Inflammatory macrophage treated with lipopolysaccharide for 1 hour (primary cell): ENCODE measurements at regions not wholly inside any gene's neighbourhood (a gene's known extent, or its start where the extent isn't known, plus 50 kb on each side); places are given as distances from the start of the nearest gene placed in this dataset.
A peak's percentile ranks its signal among the peaks of the same experiment; 100 is the strongest.
"Not testable (repeated sequence)": the region's sequence is repeated elsewhere in the genome, so short reads cannot be mapped to it uniquely, and the experiment has no call there.

Source experiments
- DNase-seq, 2 donors: peaks; one replicate each; pipeline ENCODE4 v3.0.0-alpha.2; 2020 to 2022

DNA sequence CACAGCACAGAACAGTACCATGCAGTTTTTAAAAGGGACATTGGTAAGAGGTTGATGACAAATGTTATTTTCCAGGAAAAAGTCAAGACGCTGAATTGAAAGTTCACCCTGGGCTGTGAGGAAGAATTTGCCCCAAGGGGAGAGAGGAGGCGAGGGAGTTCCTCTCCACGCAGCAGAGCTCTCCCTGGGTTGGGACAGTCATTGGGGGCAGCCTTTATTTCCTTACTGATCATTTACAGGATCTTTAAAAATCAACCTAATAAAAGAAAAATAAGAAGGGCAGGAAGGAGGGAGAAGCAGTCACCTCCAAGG lies 49.9 kb upstream of the WNT7B start:
- no peak for DNase-seq

DNA sequence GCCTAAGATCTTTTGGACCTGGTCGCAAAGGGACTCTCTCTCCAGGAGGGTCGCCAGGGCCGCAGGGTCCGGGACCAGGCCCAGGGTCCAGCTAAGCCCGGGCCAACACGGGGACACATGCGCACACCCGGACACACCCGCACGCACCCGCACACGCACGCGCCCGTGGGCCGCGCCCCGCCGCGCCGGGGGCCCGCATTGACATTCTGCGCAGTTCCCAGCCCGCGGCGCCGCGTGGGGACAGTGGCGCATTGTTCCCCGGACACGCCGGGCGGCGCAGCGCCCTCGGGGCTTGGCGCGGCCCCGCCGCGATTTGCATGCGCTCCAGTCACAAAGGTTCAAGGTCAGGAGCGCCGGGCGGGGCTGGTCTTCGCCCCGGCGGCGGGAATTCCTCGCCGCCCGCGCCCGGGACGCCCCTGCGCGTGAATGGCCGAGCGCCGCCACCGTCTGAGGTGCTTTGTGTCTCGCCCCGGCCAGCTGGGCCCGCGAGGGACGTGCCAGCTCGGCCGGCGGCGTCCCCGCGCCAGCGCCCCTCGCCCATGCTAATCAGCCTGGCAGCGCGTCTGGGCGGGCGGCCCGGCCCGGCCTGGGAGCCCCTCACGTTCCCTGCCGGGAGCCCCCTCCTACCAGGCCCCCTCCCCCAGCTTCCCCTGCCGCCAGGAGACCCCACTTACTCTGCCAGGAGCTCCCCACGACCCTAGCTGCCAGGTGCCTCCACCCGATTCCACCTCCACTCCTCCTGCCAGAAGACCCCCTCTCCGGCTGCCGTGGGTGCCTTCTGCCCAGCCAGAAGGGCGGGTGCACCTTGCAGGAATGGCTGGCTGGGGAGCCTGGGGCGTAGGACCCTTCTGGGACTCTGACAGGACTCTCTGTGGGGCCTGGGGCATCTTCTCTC lies 50.5 kb upstream of the WNT7B start:
- peak; percentile 62 to 63 for DNase-seq

DNA sequence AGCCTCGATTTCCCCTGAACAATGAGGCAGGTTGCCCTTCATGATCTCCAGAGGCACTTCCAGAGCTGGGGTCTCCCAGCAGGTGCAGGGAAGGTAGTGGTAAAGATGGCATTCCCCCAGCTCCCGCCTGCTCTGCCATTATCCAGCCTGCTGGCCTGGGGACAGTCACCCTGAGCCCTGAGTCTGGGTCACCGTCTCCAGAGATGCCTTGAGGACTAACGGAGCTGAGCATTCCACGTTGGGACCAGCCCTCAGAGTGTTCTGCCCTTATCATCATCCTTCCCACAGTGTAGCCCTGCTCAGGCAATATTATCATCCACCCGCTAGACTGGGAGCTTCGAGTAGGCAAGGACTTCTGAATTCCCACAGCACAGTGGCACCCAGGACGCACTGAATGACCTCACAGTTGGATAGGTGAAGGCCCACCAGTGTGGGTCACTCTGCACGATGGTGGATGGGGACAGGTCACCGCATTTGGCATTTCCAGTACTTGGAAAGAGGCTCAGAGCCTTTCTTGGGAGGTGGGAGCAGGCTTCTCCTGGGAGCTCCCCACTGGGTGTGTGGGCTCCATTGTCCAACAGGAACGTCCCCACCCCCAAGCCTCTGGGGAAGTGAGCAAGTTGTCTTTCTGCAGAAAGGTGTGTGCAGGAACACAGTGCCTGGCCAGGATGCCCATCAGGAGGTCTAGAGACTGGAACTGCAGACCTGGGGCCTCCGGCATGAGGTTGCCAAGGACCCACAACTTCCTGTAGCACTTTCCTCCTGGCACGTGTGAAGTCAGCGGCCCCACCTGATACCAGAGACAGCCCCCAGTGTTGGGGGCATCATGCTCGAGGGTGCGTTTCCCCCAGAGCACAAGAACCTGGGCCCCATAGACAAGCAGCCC lies 51.4 kb upstream of the WNT7B start:
- no peak for DNase-seq

DNA sequence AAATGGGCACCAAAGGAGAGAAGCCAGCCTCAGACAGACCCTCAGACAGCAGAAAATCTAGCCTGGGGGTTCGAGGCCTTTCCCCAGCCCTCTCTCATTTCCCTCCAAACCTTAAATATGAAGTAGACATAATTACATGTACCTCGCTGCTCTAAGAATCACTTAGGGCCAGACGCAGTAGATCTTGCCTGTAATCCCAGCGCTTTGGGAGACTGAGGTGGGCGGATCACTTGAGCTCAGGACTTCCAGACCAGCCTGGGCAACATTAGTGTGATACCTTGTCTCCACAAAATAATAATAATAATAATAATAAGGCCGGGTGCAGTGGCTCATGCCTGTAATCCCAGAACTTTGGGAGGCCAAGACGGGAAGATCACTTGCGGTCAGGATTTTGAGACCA lies 52.1 kb upstream of the WNT7B start:
- no peak for DNase-seq

DNA sequence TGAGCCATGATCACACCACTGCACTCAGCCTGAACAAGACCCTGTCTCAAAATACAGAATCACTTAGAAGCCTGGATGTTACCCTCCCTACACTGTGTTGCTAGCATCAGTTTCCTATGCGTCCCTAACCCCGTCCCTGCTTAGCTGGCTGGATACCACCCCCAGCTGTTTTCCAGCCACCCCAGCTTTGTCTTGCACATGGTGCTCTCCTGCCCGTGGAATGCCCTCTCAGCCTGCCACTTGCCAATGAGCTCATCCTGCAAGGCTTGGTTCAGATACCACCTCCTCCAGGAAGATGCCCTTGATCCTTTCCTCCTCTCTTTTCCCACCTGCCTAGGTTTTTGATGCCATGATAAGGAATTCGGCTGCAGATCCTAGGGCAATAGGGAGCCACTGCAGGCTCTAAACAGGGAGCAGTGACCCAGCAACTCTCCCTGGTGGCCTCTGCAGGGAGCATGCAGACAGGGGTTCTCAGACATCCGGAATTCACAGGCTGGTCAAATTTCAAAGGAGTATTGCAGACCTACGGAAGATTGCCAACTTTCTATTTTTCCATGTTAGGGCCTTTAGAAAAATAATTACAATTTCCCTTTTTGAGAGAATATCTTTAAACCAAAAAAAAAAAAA lies 52.7 kb upstream of the WNT7B start:
- DNase-seq: no peak

DNA sequence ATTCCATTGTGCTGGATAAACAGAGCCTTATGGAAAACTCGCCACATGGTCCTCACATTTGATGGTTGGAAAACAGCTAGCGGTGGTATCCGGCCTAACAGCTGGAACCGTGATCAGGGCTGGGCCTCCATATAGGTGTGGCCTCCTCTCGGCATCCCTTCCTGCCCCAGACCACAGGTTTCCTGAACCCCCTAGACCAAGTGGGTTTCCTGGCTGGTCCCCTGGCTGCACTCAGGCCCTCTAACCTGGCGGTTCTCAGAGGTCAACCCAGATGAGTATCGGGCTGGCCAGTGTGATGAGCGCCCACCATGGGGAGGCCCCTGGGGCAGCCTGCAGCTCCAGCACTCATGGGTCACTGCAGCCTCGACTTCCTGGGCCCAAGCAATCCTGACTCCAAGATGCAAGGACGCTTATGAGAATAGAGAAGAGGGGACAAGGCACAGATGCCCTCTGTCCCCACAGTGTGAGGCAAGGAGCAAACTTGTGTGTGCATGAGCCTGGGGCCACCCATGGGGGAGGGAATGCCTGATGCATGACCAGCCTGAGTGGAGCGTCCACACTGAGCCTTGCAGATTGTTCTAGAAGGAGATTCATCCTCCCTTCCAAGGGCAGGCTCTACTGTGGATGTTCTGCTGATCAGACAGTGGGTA lies 53.4 kb upstream of the WNT7B start:
- DNase-seq: no peak

DNA sequence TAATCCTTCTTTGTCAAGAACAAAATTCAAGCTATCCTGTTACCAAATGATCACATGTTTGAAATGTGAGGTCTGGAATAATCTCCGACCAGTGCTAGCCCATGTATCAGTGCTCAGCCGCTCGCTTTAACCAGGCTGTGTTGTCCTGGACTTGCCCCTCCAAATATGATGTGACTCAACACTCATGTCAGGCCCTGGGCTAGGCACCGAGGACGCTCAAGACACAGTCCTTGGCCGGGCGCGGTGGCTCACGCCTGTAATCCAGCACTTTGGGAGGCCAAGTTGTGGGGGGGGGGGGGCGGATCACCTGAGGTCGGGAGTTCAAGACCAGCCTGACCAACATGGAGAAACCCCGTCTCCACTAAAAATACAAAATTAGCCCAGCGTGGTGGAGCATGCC lies 54.1 kb upstream of the WNT7B start:
- DNase-seq: no peak

DNA sequence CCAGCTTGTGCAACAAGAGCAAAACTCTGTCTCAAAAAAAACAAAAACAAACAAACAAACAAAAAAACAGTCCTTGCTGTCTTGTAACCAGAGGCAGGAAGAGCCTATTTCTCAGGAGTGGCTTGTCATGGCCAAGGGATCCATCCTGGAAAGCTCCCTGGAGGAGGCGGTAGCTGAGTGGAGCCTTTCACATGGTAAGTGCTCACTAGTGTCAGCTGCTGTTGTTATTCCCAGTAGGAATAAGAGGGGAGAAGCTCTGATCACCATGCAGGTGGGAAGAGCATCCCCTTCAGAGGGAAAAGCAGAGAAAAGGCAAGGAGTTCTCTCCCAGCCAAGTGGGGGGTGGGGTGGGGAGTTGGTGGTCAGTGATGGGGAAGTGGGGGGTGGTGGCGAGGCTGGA lies 54.6 kb upstream of the WNT7B start:
- no peak for DNase-seq

DNA sequence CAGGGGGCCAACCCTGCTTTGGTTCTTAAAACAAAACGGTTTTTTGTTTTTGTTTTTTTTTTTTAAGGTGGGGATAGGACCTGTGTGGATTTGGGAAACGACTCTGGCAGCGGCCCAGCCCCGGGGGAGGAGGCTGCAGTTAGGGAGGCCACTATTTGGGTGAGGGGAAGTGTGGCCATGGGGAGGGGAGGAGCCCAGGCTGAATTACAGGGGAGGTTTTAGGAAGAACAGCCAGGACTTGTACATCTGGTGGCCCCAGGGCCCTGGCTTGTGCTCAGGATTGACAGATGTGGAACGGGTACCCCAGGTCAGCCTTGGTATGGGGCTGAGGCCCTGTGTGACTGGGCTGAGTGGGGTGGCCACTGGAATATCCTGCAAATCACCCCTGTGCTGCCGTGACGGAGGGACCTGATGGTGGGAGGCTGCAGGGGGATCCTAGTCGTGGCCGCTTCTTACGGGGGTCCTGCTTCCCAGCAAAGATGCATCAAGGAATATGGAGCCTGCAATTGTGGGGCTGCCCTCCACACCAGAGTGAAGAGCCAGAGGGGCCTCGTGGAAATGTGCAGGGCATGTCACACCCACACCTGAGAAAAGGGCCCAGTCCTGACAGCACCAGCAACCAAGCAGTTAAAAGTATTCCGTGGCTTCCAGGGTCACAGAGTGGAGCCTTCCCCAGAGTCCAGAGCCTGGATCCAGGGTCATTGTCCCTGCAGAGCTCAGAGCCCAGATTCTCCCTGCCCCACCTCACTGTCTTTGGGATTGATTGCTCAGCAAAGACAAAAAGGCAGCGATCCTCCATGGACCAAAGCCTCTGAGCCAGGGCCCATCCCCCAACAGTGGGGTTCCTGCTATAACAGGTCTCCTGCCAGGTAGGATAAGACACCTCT lies 55.2 kb upstream of the WNT7B start:
- DNase-seq: no peak

DNA sequence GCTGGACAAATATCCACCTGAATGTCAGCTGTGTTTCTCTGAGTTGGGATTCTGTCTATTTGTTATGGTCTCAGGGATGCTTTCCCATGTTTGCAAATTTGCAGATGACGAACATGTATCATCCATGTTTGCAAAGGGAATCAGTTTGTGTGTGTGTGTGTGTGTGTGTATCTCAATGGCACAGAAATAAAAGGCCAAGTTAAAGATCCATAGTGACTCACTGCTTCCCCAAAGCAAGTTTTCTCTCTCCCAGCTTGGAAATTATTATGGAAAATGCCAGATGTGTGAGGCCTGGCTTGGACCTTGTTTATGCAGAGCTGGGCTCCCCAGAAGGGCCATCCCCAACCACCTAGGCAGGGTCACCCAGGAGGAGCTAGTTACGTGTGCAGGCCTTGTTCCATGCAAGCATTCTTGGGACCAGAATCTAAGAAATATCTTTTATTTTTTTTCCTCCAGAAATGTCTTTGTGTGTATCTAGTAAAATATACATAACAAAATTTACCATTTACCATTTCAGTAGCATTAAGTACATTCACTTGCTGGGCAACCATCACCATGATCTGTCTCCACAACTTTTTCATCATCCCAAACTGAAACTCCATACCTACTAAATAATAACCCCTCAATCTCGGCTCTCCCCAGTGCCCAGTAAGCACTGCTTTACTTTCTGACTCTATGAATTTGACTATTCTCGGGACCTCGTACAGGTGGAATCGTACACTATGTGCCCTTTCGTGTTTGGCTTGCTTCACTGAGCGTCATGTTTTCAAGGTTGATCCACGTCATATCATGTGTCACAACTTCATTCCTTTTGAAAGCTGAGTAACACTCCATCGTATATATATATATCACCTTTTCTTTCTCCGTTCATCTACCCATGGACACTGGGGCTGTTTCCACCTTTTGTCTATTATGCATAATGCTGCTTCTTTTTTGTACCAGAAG lies 56.6 kb upstream of the WNT7B start:
- DNase-seq: no peak

DNA sequence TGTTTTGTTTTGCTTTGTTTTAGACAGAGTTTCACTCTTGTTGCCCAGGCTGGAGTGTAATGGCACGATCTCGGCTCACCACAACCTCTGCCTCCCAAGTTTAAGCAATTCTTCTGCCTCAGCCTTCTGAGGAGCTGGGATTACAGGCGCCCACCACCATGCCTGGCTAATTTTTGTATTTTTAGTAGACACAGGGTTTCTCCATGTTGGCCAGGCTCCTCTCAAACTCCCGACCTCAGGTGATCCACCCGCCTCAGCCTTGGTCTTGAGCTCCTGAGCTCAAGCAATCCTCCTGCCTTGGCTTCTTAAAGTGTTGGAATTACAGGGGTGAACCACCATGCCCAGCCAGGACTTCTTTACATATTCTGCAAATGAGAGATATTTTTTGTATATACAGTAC lies 57.5 kb upstream of the WNT7B start:
- not testable (repeated sequence) for DNase-seq

DNA sequence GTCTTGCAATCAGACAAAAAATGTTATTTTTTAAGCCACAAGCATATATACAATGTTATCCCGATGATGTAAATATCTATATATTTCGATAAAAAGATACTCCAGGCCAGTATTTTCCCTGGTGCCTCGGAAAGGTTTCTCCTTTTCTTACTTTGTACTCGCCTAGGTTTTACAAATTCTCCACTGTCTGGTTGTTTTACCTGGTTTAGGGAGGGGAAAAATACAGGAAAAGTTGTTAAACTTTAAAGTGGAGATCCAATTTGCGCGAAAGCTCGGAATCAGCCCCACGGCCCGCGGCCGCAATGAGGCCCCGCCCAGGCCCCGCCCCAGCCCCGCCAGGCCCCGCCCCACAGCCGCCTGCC lies 58.4 kb upstream of the WNT7B start:
- no peak for DNase-seq

DNA sequence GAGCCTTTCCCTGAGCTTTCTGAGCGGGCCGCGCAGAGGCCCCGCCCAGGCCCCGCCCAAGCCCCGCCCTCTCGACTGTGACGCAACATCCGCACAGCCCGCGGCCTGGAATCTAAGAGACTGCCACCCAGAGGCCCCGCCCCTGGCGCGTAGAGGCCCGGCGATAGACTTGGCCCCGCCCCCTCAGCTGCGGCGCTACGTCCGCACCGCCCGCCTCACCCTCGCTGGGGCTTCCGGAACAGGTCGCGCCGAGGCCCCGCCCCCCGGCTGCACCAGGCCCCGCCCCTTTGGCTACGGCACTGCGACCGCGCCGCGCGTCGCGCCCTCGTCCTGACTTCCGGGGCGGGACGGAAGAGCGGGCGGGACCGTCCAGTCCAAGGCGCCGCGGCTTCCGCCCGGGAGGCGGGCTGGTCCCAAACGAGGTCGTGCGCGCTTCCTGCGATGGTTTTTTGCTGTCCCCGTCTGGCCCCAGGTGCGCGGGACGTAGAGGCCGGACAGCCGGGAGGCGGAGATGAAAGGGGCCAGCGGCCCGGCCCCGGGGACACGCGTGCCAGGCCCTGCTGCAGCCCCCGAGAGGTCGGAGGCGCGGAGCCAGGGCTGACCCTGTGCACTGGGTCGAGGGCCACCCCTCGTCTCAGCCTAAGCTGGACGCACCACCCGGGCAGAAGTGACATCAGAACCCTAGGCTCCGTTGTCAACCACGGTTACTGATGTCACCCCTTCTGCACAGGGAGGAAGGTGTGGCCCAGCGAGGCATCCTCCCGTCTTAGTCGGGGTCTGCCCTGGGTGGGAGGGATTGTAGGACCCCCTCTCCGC lies 59.0 kb upstream of the WNT7B start:
- DNase-seq: peak; percentile 99 to 100

DNA sequence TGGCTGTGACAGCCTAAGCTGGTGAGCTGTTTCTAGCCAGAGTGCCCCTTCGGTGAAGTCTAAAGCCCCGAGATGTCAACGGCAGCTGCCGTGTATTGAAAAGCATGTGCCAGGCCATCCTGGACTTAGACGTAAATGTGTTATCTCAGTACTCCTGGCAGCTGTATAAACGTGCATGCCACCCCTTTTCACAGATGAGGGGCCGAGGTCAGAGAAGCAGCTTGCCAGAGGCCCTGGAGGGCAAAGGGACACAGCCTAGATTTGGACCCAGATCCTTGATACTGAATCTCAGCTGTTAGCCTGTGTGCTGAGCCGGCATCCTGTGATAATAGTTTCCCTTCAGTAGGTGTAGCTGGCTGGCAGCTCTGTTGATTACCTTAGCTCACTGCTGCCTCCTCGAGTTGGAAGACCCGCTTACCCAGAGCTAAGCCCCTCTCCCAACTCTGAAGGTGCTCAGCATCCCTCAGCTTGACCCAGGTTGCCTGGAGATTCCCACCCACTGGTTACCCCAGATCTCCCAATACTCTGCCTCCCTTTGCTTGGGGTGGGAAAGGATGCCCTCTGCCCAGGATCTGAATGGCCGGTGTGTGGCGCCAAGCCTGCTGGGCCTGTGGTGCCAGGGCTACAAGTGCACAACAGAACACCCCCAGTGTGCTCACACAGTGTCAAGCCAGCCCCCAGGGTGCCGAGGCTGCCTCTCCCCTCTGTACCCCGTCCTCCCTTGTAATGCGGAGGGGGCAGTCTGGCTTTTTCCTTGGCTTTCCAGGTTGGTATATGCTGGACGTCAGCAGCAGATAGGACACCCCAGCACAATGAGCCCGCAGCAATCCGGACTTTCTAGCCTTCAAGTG lies 59.8 kb upstream of the WNT7B start:
- no peak for DNase-seq

DNA sequence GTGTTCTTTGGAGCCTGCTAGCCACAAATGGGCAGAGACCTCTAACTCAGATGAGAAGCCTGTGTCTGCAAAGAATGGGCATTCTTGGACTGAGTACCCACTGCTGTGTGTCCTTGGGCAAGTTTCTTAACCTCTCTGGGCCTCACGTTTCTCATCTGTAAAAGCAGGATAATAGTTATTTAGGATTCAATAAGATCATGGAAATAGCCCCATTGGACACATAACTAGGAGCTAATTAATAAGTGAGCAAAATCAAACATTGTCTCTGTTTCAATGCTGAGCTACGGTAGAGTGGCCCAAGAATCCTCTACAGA lies 61.2 kb upstream of the WNT7B start:
- no peak for DNase-seq

DNA sequence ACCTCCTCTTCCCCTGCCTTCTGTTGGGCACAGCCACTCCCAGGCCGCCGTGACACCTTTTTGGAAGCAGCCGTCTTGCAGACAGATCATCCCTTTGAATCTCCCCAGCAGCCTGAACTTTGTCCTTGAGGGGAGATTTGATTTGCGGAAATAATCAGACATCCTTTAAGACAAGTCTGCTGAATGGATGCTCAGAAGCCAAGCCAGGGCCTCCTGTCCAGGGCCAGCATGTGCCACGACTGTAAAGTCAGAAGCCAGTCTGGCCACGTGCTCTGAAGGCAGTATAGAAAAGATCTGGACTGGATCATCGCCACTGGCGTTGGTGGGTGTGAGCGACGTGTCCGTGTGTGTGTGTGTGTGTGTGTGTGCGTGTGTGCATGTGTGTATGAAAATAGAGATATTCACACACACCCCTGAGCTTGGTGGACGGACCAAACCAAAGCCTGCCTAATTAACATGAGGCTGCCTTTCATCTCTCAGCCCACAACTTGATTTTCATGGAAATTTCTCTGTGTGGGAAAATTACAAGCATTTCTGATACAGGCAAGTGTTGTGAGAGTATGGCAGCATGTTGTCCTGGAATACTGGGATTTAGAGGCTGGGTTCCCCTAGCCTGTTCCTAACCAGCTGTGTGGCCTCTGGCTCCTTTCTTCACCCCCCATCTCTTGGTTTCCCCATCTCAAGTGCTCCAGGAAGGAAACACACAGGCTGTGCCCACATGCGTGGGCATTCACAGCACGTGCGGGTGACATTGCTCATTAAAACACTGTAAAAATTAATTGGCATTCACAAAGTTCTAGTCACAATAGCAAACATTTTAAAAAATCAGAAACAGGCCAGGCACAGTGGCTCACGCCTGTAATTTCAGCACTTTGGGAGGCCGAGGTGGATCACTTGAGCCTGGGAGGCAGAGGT lies 61.8 kb upstream of the WNT7B start:
- DNase-seq: no peak

DNA sequence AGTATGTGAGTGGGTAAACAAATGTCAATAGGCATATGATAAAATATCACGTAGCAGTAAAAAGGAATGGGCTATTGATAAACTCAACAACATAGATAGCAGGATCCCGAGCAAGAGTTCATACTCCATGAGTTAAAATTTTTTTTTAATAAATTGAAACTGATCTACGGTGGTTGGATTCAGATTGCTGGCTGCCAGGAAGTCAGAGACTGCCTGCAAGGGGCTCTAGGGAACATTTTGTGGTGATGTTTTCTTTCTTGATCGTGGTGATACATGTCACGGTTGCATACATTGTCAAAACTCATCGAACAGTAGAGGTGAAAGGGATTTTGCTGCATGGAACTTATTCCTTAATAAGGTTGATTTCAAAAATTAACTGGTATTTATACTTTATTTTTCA lies 62.6 kb upstream of the WNT7B start:
- no peak for DNase-seq
